HCT116 (cell line): ENCODE measurements at regions not wholly inside any gene's neighbourhood (a gene's known extent, or its start where the extent isn't known, plus 50 kb on each side); places are given as distances from the start of the nearest gene placed in this dataset.

ENCODE experiments used
- ATAC-seq: fragments of 200-7000 bp; cut with Tn5 transposase; 2 replicates; pipeline ENCODE4 v1.9.1; 2020; ENCODE audit warnings: mild to moderate bottlenecking, moderate library complexity
- BruUV-seq: library from RNA; stranded (reverse); fragments of 400-500 nt; replicated peaks from 2 replicates; lab custom pipeline; 2021; lab: Mats Ljungman, UMichigan
- CTCF ChIA-PET: fragments of 300-600 bp; sonication (Branson Sonifier 250); formaldehyde crosslinking; loops from one replicate; lab custom pipeline; 2021; ENCODE audit warnings: antibody characterized with exemption; lab: Charles Lee
- POLR2A ChIA-PET: fragments of 300-600, 350-600 bp; sonication (Branson Sonifier 250); formaldehyde crosslinking; loops from one replicate; lab custom pipeline; 2021; ENCODE audit warnings: antibody characterized with exemption; lab: Charles Lee
- RAD21 ChIA-PET, 2 experiments: fragments of 300-600 bp; sonication (Branson Sonifier 250); formaldehyde crosslinking; loops; one replicate each; lab custom pipeline; 2023; ENCODE audit warnings: low total read pairs in 2 of 2; ENCODE audit not compliant: uncharacterized antibody in 2 of 2, unreplicated experiment in 2 of 2, low non-redundant PET in 1 of 2; lab: Charles Lee
- DNase-seq: peaks from one replicate; pipeline ENCODE4 v3.0.0-alpha.2; 2010; ENCODE audit warnings: low read depth, low spot score
- H2AFZ ChIP-seq: fragments of 200-600 bp; shearing (Covaris generic), sonication (generic); 2 replicates; pipeline ENCODE4 v1.6.1; 2017; ENCODE audit warnings: low read depth, mixed run types, mixed read lengths, antibody characterized with exemption, low read length; ENCODE audit not compliant: poor library complexity, severe bottlenecking
- H3K27ac ChIP-seq: 2 replicates; pipeline ENCODE4 v1.5.1; 2012; ENCODE audit warnings: low read depth, low read length
- H3K27me3 ChIP-seq: fragments of 200-600 bp; sonication (generic); 2 replicates; pipeline ENCODE4 v1.6.1; 2016; ENCODE audit warnings: mixed run types, low read length, mixed read lengths; ENCODE audit not compliant: insufficient read depth
- H3K36me3 ChIP-seq, 2 experiments: fragments of 200-500 bp in 1 of 2; fragments of 200-600 bp in 1 of 2; sonication (Bioruptor generic) in 1 of 2; sonication (generic) in 1 of 2; 2 replicates each; pipeline versions ENCODE4 v1.5.1 to v1.6.1; 2014 to 2016; ENCODE audit warnings: low read length in 2 of 2, inconsistent platforms in 1 of 2, mixed read lengths in 1 of 2, mixed run types in 1 of 2; ENCODE audit not compliant: insufficient read depth in 2 of 2, control insufficient read depth in 1 of 2
- H3K4me1 ChIP-seq, 2 experiments: fragments of 200-600 bp in 1 of 2; sonication (generic) in 1 of 2; 2 replicates each; pipeline versions ENCODE4 v1.5.1 to v1.6.1; 2012 to 2017; ENCODE audit warnings: low read length in 2 of 2, inconsistent platforms in 1 of 2, mild to moderate bottlenecking in 1 of 2, mixed read lengths in 1 of 2, mixed run types in 1 of 2, moderate library complexity in 1 of 2; ENCODE audit not compliant: insufficient read depth in 2 of 2, control insufficient read depth in 1 of 2
- H3K4me2 ChIP-seq: fragments of 200-600 bp; sonication (generic); 2 replicates; pipeline ENCODE4 v1.6.1; 2017; ENCODE audit warnings: mixed run types, low read length, mixed read lengths
- H3K4me3 ChIP-seq, 2 experiments: fragments of 200-600 bp in 1 of 2; sonication (generic) in 1 of 2; replicated peaks in 1 of 2; 2 replicates each; pipeline ENCODE4 v1.5.1; 2011 to 2016; ENCODE audit warnings: low read length in 2 of 2, control low read depth in 1 of 2, low read depth in 1 of 2, mild to moderate bottlenecking in 1 of 2, mixed read lengths in 1 of 2, mixed run types in 1 of 2
- H3K79me2 ChIP-seq: fragments of 200-600 bp; sonication (generic); 2 replicates; pipeline ENCODE4 v1.6.1; 2017; ENCODE audit warnings: mild to moderate bottlenecking, mixed run types, low read length, moderate library complexity, mixed read lengths; ENCODE audit not compliant: insufficient read depth
- H3K9ac ChIP-seq: fragments of 200-600 bp; sonication (generic); 2 replicates; pipeline ENCODE4 v1.6.1; 2016; ENCODE audit warnings: low read length, mixed read lengths
- H3K9me2 ChIP-seq: fragments of 200-600 bp; sonication (generic), shearing (Covaris generic); 2 replicates; pipeline ENCODE4 v1.6.1; 2017; ENCODE audit warnings: mixed run types, mild to moderate bottlenecking, moderate library complexity; ENCODE audit not compliant: insufficient read depth
- H3K9me3 ChIP-seq, 2 experiments: fragments of 200-500 bp in 1 of 2; fragments of 200-600 bp in 1 of 2; sonication (Bioruptor generic) in 1 of 2; sonication (generic) in 1 of 2; 2 replicates each; pipeline ENCODE4 v1.6.1; 2014 to 2017; ENCODE audit warnings: low read length in 2 of 2, mixed read lengths in 2 of 2, inconsistent platforms in 1 of 2, low read depth in 1 of 2, mild to moderate bottlenecking in 1 of 2, mixed run types in 1 of 2, moderate library complexity in 1 of 2; ENCODE audit not compliant: control insufficient read depth in 1 of 2, insufficient read depth in 1 of 2
- H4K20me1 ChIP-seq: fragments of 200-600 bp; sonication (generic), shearing (Covaris generic); 2 replicates; pipeline ENCODE4 v1.6.1; 2017; ENCODE audit warnings: mixed run types, mild to moderate bottlenecking, moderate library complexity; ENCODE audit not compliant: insufficient read depth
- ELF1 ChIP-seq: IDR thresholded peaks from 2 replicates; pipeline ENCODE4 v1.6.1; 2012; ENCODE audit warnings: low read depth, borderline replicate concordance
- FOSL1 ChIP-seq: IDR thresholded peaks from 2 replicates; pipeline ENCODE4 v1.6.1; 2012; ENCODE audit warnings: low read depth
- JUND ChIP-seq: IDR thresholded peaks from 2 replicates; pipeline ENCODE4 v1.6.1; 2012
- MAX ChIP-seq: IDR thresholded peaks from 2 replicates; pipeline ENCODE4 v1.6.1; 2012
- POLR2A ChIP-seq: IDR thresholded peaks from 2 replicates; pipeline ENCODE4 v1.7.0; 2011; ENCODE audit warnings: borderline replicate concordance; ENCODE audit not compliant: insufficient read depth, insufficient read length; ENCODE audit errors: extremely low read depth
- POLR2AphosphoS5 ChIP-seq: IDR thresholded peaks from 2 replicates; pipeline ENCODE4 v1.6.1; 2011; ENCODE audit warnings: mild to moderate bottlenecking, low read depth, low read length, moderate library complexity
- SIN3A ChIP-seq: IDR thresholded peaks from 2 replicates; pipeline ENCODE4 v1.6.1; 2012; ENCODE audit warnings: low read depth
- SP1 ChIP-seq: IDR thresholded peaks from 2 replicates; pipeline ENCODE4 v1.6.1; 2012; ENCODE audit warnings: low read depth
- TCF7L2 ChIP-seq: IDR thresholded peaks from 2 replicates; pipeline ENCODE4 v1.7.0; 2011; ENCODE audit warnings: borderline replicate concordance, inconsistent platforms; ENCODE audit not compliant: insufficient read depth, insufficient read length; ENCODE audit errors: extremely low read depth
- ZFX ChIP-seq: fragments of 450-650 bp; IDR thresholded peaks from 2 replicates; pipeline ENCODE4 v1.6.1; 2017
- intact Hi-C: fragments of 100-400 bp; cut with micrococcal nuclease; formaldehyde crosslinking; loops from 2 replicates; pipeline ENCODE4 v1.10.0; 2022

DNA sequence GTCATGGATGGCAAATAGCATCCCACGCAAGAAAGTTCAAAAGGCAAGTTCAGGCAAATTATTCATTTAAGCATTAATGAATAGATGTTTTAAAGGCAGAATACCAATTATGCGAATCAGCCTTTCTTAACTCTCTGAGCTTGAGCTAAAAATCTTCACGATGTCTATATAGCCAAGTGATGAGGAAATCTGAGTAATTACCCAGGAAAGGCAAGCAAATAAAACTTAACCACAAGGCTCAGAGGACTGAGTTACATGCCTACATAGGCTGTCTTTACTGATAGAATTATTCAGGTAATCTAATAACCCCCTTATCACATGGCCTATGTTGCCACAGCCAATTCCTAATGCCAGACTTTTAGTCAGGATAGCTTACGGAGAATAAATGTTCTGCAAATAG, 120.8 kb upstream of the MTAP start:
- Histone ChIP-seq H3K27ac (peak overlapping the region; percentile 99), H3K4me2 (peak overlapping the region; percentile 57), H3K79me2 (peaks cover 88% of the 10 kb centered on the region), H3K4me3 (no peak overlapping the region; a peak in 1 of 4 replicates), H4K20me1 (no peaks in the 10 kb centered on the region), H3K9ac (peak overlapping the region; percentile 71), H3K9me3 (no peaks in the 10 kb centered on the region)
- RAD21 ChIA-PET = no interaction called here
- no TSS peak for BruUV-seq
- no peak; the same call in 1 of the 2 replicates for TF ChIP-seq POLR2AphosphoS5
- no peak for TF ChIP-seq ELF1
- TF ChIP-seq FOSL1 = no peak
- TF ChIP-seq, all 23 proteins: peak for 0
- ATAC-seq = no peak
- ChIA-PET CTCF (no interaction called here), POLR2A (interaction anchor here (0.5 to 11.4 kb wide), 15 partner anchors 8 to 215 kb away, joined by 3 to 154 read pairs (median 32); no protein-coding TSS in a partner anchor)
- Histone ChIP-seq H3K27me3 (no peaks in the 10 kb centered on the region), H3K9me2 (no peaks in the 10 kb centered on the region), H2AFZ (no peak overlapping the region), H3K36me3 (no peaks in the 10 kb centered on the region), H3K4me1 (peaks cover 90 to 100% of the 10 kb centered on the region in 2 experiments)
- no peak for DNase-seq
- intact Hi-C loops = no loop called here

- H3K4me2 ChIP-seq = peak overlapping the region; percentile 57
- no peaks in the 10 kb centered on the region for H3K9me3 ChIP-seq
- no peaks in the 10 kb centered on the region for H3K36me3 ChIP-seq
- peaks cover 90% of the 10 kb centered on the region for H3K79me2 ChIP-seq
- ATAC-seq (no peak), DNase-seq (no peak)
- H3K27me3 ChIP-seq = no peaks in the 10 kb centered on the region
- no peak for TF ChIP-seq POLR2A
- no peak for TF ChIP-seq SIN3A
- TF ChIP-seq ZFX = no peak
- TF ChIP-seq SP1 = no peak
- no peak for TF ChIP-seq MAX
- no peak for TF ChIP-seq TCF7L2
- no peak for TF ChIP-seq FOSL1
- TF ChIP-seq JUND = no peak
- RAD21 ChIA-PET = no interaction called here
- H3K9me2 ChIP-seq = no peaks in the 10 kb centered on the region
- peak overlapping the region; percentile 71 for H3K9ac ChIP-seq
- H4K20me1 ChIP-seq = no peaks in the 10 kb centered on the region
- CTCF ChIA-PET = interaction anchor here (0.9 to 1.6 kb wide), 2 partner anchors 106 kb away, joined by 3 to 4 read pairs; no protein-coding TSS in a partner anchor
- no peak overlapping the region; a peak in 1 of 4 replicates for H3K4me3 ChIP-seq
- intact Hi-C loops = no loop called here
- peaks cover 82 to 100% of the 10 kb centered on the region in 2 experiments for H3K4me1 ChIP-seq
- no TSS peak for BruUV-seq
- H3K27ac ChIP-seq = peak overlapping the region; percentile 99
- H2AFZ ChIP-seq = no peak overlapping the region
- POLR2A ChIA-PET = interaction anchor here (0.8 to 11.4 kb wide), 22 partner anchors 8 to 133 kb away, joined by 3 to 154 read pairs (median 27); no protein-coding TSS in a partner anchor
Observed at GRCh38 chr9:21682381-21682780, 120.1 kb upstream of the MTAP start.
